ENCODE measurements at regions not wholly inside any gene's neighbourhood (a gene's known extent, or its start where the extent isn't known, plus 50 kb on each side); places are given as distances from the start of the nearest gene placed in this dataset.

DNA sequence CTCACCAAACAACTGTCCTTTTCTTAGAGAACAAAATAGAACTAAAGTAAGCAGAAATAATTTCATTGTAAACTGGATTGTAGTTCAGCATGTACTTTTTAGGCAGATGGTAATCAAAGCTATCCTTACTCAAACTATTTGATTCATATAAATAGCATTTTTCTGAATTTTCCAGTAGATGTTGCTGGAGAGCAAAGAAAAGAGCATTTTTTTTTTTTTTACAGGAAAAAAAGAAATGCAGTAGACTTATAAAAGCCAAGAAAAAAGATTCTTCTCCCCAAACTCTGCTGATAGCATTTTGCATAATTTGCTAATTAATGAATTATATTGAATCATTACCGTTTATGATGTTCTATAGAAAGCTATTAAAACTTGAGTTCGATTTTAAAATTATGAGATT is 715.3 kb upstream of the WWC1 start:
- no peak overlapping the region for H3K4me3 ChIP-seq (ENCODE audit: low read depth, low read length)
- TF ChIP-seq, protein P1, sequence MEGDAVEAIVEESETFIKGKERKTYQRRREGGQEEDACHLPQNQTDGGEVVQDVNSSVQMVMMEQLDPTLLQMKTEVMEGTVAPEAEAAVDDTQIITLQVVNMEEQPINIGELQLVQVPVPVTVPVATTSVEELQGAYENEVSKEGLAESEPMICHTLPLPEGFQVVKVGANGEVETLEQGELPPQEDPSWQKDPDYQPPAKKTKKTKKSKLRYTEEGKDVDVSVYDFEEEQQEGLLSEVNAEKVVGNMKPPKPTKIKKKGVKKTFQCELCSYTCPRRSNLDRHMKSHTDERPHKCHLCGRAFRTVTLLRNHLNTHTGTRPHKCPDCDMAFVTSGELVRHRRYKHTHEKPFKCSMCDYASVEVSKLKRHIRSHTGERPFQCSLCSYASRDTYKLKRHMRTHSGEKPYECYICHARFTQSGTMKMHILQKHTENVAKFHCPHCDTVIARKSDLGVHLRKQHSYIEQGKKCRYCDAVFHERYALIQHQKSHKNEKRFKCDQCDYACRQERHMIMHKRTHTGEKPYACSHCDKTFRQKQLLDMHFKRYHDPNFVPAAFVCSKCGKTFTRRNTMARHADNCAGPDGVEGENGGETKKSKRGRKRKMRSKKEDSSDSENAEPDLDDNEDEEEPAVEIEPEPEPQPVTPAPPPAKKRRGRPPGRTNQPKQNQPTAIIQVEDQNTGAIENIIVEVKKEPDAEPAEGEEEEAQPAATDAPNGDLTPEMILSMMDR (IDR thresholded peaks at IDR 0.05; ENCODE audit: borderline replicate concordance, insufficient read depth, low read depth, low read length) = no peak

DNA sequence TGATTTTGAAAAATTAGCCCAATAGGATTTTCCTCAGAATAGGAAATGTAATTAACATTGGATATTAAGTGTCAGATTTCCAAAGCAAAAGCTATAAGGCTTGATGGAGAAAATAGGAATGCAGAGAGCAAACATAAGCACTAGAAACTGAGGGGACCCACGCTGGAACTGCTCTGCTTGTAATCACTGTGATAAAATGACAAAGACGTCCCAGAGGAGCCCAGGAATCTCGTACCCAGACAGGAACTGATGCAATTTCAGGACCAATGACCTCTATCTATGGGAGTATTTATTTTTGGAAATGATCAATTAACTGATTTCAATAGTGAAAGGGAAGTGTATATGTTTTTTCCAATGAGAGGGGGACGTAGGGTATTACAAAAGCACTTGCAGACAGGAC is 714.5 kb upstream of the WWC1 start:
- H3K4me3 ChIP-seq (ENCODE audit: low read depth, low read length) = no peak overlapping the region
- TF ChIP-seq, protein P1 (IDR thresholded peaks at IDR 0.05; ENCODE audit: borderline replicate concordance, insufficient read depth, low read depth, low read length) = no peak

DNA sequence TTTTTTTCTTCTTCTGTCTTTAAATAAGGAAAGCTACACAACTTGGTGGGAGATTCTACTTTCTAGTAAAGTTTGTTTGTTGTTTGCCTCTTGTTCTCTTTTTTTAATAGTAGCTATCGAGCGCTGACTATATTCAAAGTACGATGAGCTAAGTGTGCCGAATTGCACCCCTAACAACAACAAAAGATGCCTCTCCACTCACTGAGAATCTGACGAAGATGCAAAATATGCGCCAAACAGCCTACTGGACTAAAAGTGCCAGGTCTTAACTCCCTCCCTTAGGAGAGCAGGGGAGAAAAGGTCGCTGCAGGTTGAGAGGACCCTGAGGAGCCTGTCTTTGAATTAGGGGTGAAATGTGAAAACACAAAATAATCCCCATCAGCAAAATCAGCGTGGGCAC is 713.8 kb upstream of the WWC1 start:
- no peak overlapping the region for H3K4me3 ChIP-seq (ENCODE audit: low read depth, low read length)
- TF ChIP-seq, protein P1 (IDR thresholded peaks at IDR 0.05; ENCODE audit: borderline replicate concordance, insufficient read depth, low read depth, low read length) = no peak

DNA sequence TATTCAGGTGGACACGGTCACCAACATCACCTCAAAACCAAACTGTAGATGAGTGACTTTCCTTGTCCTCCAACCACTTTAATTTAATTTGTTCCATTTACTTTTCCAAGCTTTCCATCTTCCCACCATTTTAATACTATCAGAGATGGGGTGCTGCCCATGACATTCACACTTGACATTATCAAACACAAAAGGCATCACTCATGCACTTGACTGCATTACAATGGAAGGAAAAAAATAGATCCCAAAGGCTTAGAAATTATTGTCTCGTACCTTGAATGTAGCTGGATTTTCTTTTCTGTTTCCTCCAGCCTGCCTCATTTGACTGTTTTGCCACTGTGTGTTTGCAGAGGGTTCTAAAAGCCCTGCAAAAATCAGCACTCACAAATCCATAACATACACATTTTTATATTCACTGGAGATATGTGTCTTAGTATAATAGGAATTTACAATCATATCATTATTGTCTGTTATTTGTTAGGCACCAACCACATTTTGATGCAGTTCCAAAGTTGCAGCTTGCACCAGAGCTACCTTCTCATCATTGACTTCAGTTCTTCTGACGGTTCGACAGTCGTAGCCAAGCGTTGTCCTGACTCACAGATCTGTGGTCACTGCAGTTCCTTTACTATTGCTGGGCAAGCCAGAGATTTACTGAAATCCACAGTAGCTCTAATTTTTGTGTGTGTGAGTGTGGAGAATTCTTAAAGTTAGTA is 712.3 kb upstream of the WWC1 start:
- H3K4me3 ChIP-seq (ENCODE audit: low read depth, low read length) = no peak overlapping the region
- TF ChIP-seq, protein P1 (IDR thresholded peaks at IDR 0.05; ENCODE audit: borderline replicate concordance, insufficient read depth, low read depth, low read length) = no peak

DNA sequence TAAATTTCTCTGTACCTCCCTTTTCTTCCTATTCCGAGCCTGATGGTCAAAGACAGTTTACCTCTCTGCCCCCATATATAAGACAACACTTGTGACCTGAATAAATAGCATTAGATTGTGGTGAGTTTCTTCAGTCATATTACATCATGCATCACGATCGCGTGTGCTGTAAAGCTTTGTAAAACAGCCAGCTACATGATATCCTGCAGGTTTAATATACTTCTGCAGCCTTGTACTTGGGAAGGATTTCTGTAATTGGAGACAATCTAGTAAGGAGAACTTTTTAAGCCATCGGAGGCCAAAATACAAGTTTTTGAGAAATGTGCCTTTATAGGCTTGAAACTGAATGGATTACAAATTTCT is 711.8 kb upstream of the WWC1 start:
- TF ChIP-seq, protein P1 (IDR thresholded peaks at IDR 0.05; ENCODE audit: borderline replicate concordance, insufficient read depth, low read depth, low read length) = no peak
- no peak overlapping the region for H3K4me3 ChIP-seq (ENCODE audit: low read depth, low read length)

DNA sequence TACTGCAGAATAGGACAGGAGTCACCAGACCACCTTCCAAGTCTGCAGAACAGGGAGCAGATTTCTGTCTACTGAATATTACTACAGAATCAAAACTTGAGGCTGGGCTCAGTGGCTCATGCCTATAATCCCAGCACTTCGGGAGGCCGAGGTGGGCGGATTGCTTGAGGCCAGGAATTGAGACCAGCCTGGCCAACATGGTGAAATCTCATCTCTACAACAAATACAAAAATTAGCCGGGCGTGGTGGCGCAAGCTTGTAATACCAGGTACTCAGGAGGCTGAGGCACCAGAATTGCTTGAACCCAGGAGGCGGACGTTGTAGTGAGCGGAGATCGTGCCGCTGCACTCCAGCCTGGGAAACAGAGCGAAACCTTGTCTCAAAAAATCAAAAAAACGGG is 710.8 kb upstream of the WWC1 start:
- TF ChIP-seq, protein P1 (IDR thresholded peaks at IDR 0.05; ENCODE audit: borderline replicate concordance, insufficient read depth, low read depth, low read length) = no peak
- no peak overlapping the region for H3K4me3 ChIP-seq (ENCODE audit: low read depth, low read length)

DNA sequence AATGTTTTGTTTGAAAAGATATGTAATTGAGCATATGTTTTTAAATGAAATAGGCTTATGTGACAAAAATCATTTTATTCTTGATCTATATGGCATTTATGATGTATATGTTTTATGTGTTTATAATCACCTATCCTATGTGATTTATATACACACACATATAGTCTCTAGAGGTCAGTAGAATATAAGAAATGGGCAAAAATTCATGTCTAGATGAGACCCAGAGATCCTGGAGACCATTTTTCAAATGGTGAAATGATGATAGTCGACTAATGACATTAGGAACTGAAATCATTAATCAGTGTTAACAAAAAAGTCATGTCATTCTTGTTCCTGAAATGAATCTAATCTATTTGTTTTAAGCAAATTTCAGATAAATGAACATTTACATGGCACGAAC is 709.2 kb upstream of the WWC1 start:
- no peak overlapping the region for H3K4me3 ChIP-seq (ENCODE audit: low read depth, low read length)
- TF ChIP-seq, protein P1 (IDR thresholded peaks at IDR 0.05; ENCODE audit: borderline replicate concordance, insufficient read depth, low read depth, low read length) = no peak

Measured in GM12875 (cell line).